OCI-LY1 (cell line): ENCODE measurements at regions not wholly inside any gene's neighbourhood (a gene's known extent, or its start where the extent isn't known, plus 50 kb on each side); places are given as distances from the start of the nearest gene placed in this dataset.

Experiments
- EZH2 ChIP-seq: fragments of 200-600 bp; sonication (generic), shearing (Covaris generic); IDR thresholded peaks from 2 replicates; pipeline ENCODE4 v1.8.0; 2017; ENCODE audit warnings: borderline replicate concordance, mixed run types, mild to moderate bottlenecking, antibody characterized with exemption, low read length, moderate library complexity, mixed read lengths
- TF ChIP-seq, protein P1 (sequence below): fragments of 200-600 bp; sonication (generic), shearing (Covaris generic); IDR thresholded peaks from 2 replicates; pipeline ENCODE4 v1.5.1; 2017; ENCODE audit warnings: mild to moderate bottlenecking, antibody characterized with exemption, low read length, moderate library complexity, mixed read lengths

DNA sequence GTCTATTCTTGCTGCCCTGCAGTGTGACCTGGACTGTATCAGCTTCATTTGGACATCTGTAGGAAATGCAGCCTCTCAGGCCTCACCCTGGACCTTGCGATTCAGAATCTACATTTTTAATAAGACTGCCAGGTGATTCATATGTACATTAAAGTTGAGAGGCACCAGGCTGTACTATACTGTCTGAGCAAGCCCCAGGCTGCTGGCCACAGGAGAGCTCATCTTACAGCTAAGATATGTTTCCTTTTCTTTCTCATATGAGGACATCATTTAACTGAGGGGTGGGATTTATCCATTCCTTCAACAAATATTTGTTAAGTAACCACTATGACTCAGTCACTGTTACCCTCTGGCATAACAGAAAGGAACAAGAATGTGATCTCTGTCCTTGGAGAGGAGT lies 78.2 kb upstream of the GCFC2 start:
- TF ChIP-seq, protein P1, sequence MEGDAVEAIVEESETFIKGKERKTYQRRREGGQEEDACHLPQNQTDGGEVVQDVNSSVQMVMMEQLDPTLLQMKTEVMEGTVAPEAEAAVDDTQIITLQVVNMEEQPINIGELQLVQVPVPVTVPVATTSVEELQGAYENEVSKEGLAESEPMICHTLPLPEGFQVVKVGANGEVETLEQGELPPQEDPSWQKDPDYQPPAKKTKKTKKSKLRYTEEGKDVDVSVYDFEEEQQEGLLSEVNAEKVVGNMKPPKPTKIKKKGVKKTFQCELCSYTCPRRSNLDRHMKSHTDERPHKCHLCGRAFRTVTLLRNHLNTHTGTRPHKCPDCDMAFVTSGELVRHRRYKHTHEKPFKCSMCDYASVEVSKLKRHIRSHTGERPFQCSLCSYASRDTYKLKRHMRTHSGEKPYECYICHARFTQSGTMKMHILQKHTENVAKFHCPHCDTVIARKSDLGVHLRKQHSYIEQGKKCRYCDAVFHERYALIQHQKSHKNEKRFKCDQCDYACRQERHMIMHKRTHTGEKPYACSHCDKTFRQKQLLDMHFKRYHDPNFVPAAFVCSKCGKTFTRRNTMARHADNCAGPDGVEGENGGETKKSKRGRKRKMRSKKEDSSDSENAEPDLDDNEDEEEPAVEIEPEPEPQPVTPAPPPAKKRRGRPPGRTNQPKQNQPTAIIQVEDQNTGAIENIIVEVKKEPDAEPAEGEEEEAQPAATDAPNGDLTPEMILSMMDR = no peak
- TF ChIP-seq EZH2 = no peak
